ENCODE measurements at regions not wholly inside any gene's neighbourhood (a gene's known extent, or its start where the extent isn't known, plus 50 kb on each side); places are given as distances from the start of the nearest gene placed in this dataset.

- Histone ChIP-seq H3F3A (ENCODE audit: insufficient read depth, low read length, poor library complexity, severe bottlenecking) (no peaks in the 10 kb centered on the region), H3K9ac (ENCODE audit: low read length) (no peak overlapping the region), H3K36me3 (ENCODE audit: insufficient read depth, low read length) (no peaks in the 10 kb centered on the region), H3K9me3 (ENCODE audit: low read length) (no peaks in the 10 kb centered on the region), H3K9me2 (ENCODE audit: insufficient read depth, low read length) (no peaks in the 10 kb centered on the region), H3K27me3 (ENCODE audit: insufficient read depth, low read depth, low read length) (no peaks in the 10 kb centered on the region), H3K4me3 (ENCODE audit: low read length) (no peak overlapping the region), H3K79me2 (replicated peaks; ENCODE audit: insufficient read depth, low read length) (no peaks in the 10 kb centered on the region), H4K20me1 (ENCODE audit: insufficient read depth) (no peaks in the 10 kb centered on the region), H3K4me2 (ENCODE audit: low read length) (no peak overlapping the region), H2AFZ (ENCODE audit: low read depth, low read length) (no peak overlapping the region), H3K27ac (ENCODE audit: low read length) (no peak overlapping the region)
- no peak for TF ChIP-seq EP300 (conservative IDR thresholded peaks at IDR 0.05; ENCODE audit: poor library complexity, severe bottlenecking)
These were observed 464.2 kb downstream of the PTPRU start for GRCh38 chr1:29700491-29700890.

GRCh38 chr1:29698626-29699025, 462.3 kb downstream of the PTPRU start:
- no peak for TF ChIP-seq POLR2AphosphoS5 (IDR thresholded peaks at IDR 0.05)
- TF ChIP-seq EZH2 (IDR thresholded peaks at IDR 0.05; ENCODE audit: borderline replicate concordance, insufficient read depth, low read length, poor library complexity, severe bottlenecking) = no peak
- no peak for TF ChIP-seq SMC3 (conservative IDR thresholded peaks at IDR 0.05; ENCODE audit: poor library complexity)
- Histone ChIP-seq H3K9me2 (ENCODE audit: insufficient read depth, low read length) (no peaks in the 10 kb centered on the region), H3K4me2 (ENCODE audit: low read length) (no peak overlapping the region), H4K20me1 (ENCODE audit: insufficient read depth) (no peaks in the 10 kb centered on the region), H3K4me3 (ENCODE audit: low read length) (no peak overlapping the region), H3K9ac (ENCODE audit: low read length) (no peak overlapping the region), H2AFZ (ENCODE audit: low read depth, low read length) (no peak overlapping the region), H3K27ac (ENCODE audit: low read length) (no peak overlapping the region), H3F3A (ENCODE audit: insufficient read depth, low read length, poor library complexity, severe bottlenecking) (no peaks in the 10 kb centered on the region), H3K79me2 (replicated peaks; ENCODE audit: insufficient read depth, low read length) (no peaks in the 10 kb centered on the region), H3K36me3 (ENCODE audit: insufficient read depth, low read length) (no peaks in the 10 kb centered on the region), H3K27me3 (ENCODE audit: insufficient read depth, low read depth, low read length) (no peaks in the 10 kb centered on the region), H3K9me3 (ENCODE audit: low read length) (peaks cover 5% of the 10 kb centered on the region)

GRCh38 chr1:29698033-29698432, 461.7 kb downstream of the PTPRU start:
- no peaks in the 10 kb centered on the region for H3F3A ChIP-seq (ENCODE audit: insufficient read depth, low read length, poor library complexity, severe bottlenecking)

More at GRCh38 chr1:29698033-29698432, 461.7 kb downstream of the PTPRU start:
- peaks cover 8% of the 10 kb centered on the region for H3K9me3 ChIP-seq (ENCODE audit: low read length)
- TF ChIP-seq CTCF (IDR thresholded peaks at IDR 0.05; ENCODE audit: poor library complexity, severe bottlenecking) = peak; percentile 35
- no peak for TF ChIP-seq REST (IDR thresholded peaks at IDR 0.05; ENCODE audit: borderline replicate concordance)
- peak; percentile 17 for TF ChIP-seq SMC3 (conservative IDR thresholded peaks at IDR 0.05; ENCODE audit: poor library complexity)
- no peak for TF ChIP-seq RAD21 (conservative IDR thresholded peaks at IDR 0.05)
- no peaks in the 10 kb centered on the region for H3K9me2 ChIP-seq (ENCODE audit: insufficient read depth, low read length)
- no peak overlapping the region for H3K4me3 ChIP-seq (ENCODE audit: low read length)
- no peaks in the 10 kb centered on the region for H4K20me1 ChIP-seq (ENCODE audit: insufficient read depth)
- no peak overlapping the region for H3K27ac ChIP-seq (ENCODE audit: low read length)
- H3K27me3 ChIP-seq (ENCODE audit: insufficient read depth, low read depth, low read length) = no peaks in the 10 kb centered on the region
- no peaks in the 10 kb centered on the region for H3K36me3 ChIP-seq (ENCODE audit: insufficient read depth, low read length)
- H3K79me2 ChIP-seq (replicated peaks; ENCODE audit: insufficient read depth, low read length) = no peaks in the 10 kb centered on the region
- no peak overlapping the region for H3K4me2 ChIP-seq (ENCODE audit: low read length)
- H2AFZ ChIP-seq (ENCODE audit: low read depth, low read length) = no peak overlapping the region
- H3K9ac ChIP-seq (ENCODE audit: low read length) = no peak overlapping the region

Data from neural cell (in vitro differentiated cells).